PC-3 (cell line): ENCODE measurements at regions not wholly inside any gene's neighbourhood (a gene's known extent, or its start where the extent isn't known, plus 50 kb on each side); places are given as distances from the start of the nearest gene placed in this dataset.

Experiments
- ATAC-seq: fragments of 200-7000 bp; cut with Tn5 transposase; 2 replicates; pipeline ENCODE4 v1.9.1; 2020; ENCODE audit warnings: mild to moderate bottlenecking, moderate library complexity
- BruUV-seq: library from RNA; stranded (reverse); fragments of 400-500 nt; replicated peaks from 2 replicates; lab custom pipeline; 2021; lab: Mats Ljungman, UMichigan
- CTCF ChIA-PET: fragments of 300-600 bp; sonication (Branson Sonifier 250); formaldehyde crosslinking; loops from one replicate; lab custom pipeline; 2022; ENCODE audit warnings: antibody characterized with exemption; lab: Charles Lee
- POLR2A ChIA-PET: fragments of 300-600 bp; sonication (Branson Sonifier 250); formaldehyde crosslinking; loops from one replicate; lab custom pipeline; 2022; ENCODE audit warnings: antibody characterized with exemption; ENCODE audit not compliant: unreplicated experiment; lab: Charles Lee
- DNase-seq: peaks from one replicate; pipeline ENCODE4 v3.0.0-alpha.2; 2015
- H2AFZ ChIP-seq: fragments of 300-600 bp; sonication (generic); 2 replicates; pipeline ENCODE4 v1.6.0; 2016; ENCODE audit warnings: antibody characterized with exemption, low read length
- H3F3A ChIP-seq: fragments of 300-600 bp; sonication (generic); one replicate; pipeline ENCODE4 v1.6.0; 2017; ENCODE audit warnings: antibody characterized with exemption, low read length, control low read depth, mild to moderate bottlenecking; ENCODE audit not compliant: unreplicated experiment
- H3K27ac ChIP-seq: fragments of 300-600 bp; sonication (generic); 2 replicates; pipeline ENCODE4 v1.5.1; 2016; ENCODE audit warnings: mild to moderate bottlenecking, low read length
- H3K27me3 ChIP-seq: fragments of 300-600 bp; sonication (generic); 2 replicates; pipeline ENCODE4 v1.6.1; 2016; ENCODE audit warnings: low read length, mixed read lengths
- H3K36me3 ChIP-seq: fragments of 300-600 bp; sonication (generic); 2 replicates; pipeline ENCODE4 v1.6.1; 2016; ENCODE audit warnings: low read depth, mixed run types, low read length, mixed read lengths
- H3K4me1 ChIP-seq: fragments of 300-600 bp; sonication (generic); 2 replicates; pipeline ENCODE4 v1.5.1; 2016; ENCODE audit warnings: low read length; ENCODE audit not compliant: insufficient read depth
- H3K4me2 ChIP-seq: fragments of 300-600 bp; sonication (generic); 2 replicates; pipeline ENCODE4 v1.6.0; 2016; ENCODE audit warnings: low read length
- H3K4me3 ChIP-seq: fragments of 300-600 bp; sonication (generic); 2 replicates; pipeline ENCODE4 v1.5.1; 2016; ENCODE audit warnings: mild to moderate bottlenecking, low read length, mixed read lengths
- H3K79me2 ChIP-seq: fragments of 300-600 bp; sonication (generic); 2 replicates; pipeline ENCODE4 v1.6.1; 2017; ENCODE audit warnings: low read length, mixed read lengths
- H3K9ac ChIP-seq: fragments of 300-600 bp; sonication (generic); 2 replicates; pipeline ENCODE4 v1.6.0; 2016; ENCODE audit warnings: mild to moderate bottlenecking, low read length
- H3K9me2 ChIP-seq: fragments of 300-600 bp; sonication (generic); replicated peaks from 2 replicates; pipeline ENCODE4 v1.6.1; 2016; ENCODE audit warnings: mixed run types, low read length, mixed read lengths
- H3K9me3 ChIP-seq: fragments of 300-600 bp; sonication (generic); 2 replicates; pipeline ENCODE4 v1.6.1; 2016; ENCODE audit warnings: low read length, mixed read lengths
- H4K20me1 ChIP-seq: fragments of 300-600 bp; sonication (generic); 2 replicates; pipeline ENCODE4 v1.6.1; 2016; ENCODE audit warnings: low read length, mixed read lengths
- EZH2 ChIP-seq: fragments of 300-600 bp; sonication (generic); IDR thresholded peaks from one replicate; pipeline ENCODE4 v1.6.1; 2017; ENCODE audit warnings: antibody characterized with exemption, mild to moderate bottlenecking, low read length; ENCODE audit not compliant: unreplicated experiment
- EZH2phosphoT487 ChIP-seq: fragments of 300-600 bp; sonication (generic); IDR thresholded peaks from 2 replicates; pipeline ENCODE4 v1.6.1; 2018; ENCODE audit warnings: mild to moderate bottlenecking, antibody characterized with exemption, low read length, borderline replicate concordance
- intact Hi-C: fragments of 100-400 bp; cut with micrococcal nuclease; formaldehyde crosslinking; loops from 2 replicates; pipeline ENCODE4 v1.9.0; 2023
- TF ChIP-seq, protein P1 (sequence below): fragments of 300-600 bp; sonication (generic); conservative IDR thresholded peaks from 2 replicates; pipeline ENCODE4 v1.5.1; 2017; ENCODE audit warnings: antibody characterized with exemption, low read depth, mild to moderate bottlenecking, low read length

GRCh38 chr6:40727271-40727670, 140.1 kb upstream of the LRFN2 start:
- H3K4me3 ChIP-seq = no peak overlapping the region
- no peaks in the 10 kb centered on the region for H3K4me1 ChIP-seq
- H3K27ac ChIP-seq = no peak overlapping the region
- H3K9ac ChIP-seq = no peak overlapping the region
- H3K36me3 ChIP-seq = no peaks in the 10 kb centered on the region
- no peaks in the 10 kb centered on the region for H4K20me1 ChIP-seq
- TF ChIP-seq EZH2 = no peak
- no peak for TF ChIP-seq EZH2phosphoT487
- TF ChIP-seq, protein P1, sequence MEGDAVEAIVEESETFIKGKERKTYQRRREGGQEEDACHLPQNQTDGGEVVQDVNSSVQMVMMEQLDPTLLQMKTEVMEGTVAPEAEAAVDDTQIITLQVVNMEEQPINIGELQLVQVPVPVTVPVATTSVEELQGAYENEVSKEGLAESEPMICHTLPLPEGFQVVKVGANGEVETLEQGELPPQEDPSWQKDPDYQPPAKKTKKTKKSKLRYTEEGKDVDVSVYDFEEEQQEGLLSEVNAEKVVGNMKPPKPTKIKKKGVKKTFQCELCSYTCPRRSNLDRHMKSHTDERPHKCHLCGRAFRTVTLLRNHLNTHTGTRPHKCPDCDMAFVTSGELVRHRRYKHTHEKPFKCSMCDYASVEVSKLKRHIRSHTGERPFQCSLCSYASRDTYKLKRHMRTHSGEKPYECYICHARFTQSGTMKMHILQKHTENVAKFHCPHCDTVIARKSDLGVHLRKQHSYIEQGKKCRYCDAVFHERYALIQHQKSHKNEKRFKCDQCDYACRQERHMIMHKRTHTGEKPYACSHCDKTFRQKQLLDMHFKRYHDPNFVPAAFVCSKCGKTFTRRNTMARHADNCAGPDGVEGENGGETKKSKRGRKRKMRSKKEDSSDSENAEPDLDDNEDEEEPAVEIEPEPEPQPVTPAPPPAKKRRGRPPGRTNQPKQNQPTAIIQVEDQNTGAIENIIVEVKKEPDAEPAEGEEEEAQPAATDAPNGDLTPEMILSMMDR = no peak
- ChIA-PET POLR2A (no interaction called here), CTCF (no interaction called here)
- intact Hi-C loops = no loop called here
- no peaks in the 10 kb centered on the region for H3K9me3 ChIP-seq
- no peaks in the 10 kb centered on the region for H3K9me2 ChIP-seq
- no TSS peak for BruUV-seq
- H3K79me2 ChIP-seq = no peaks in the 10 kb centered on the region
- DNase-seq = no peak
- ATAC-seq = no peak
- no peaks in the 10 kb centered on the region for H3F3A ChIP-seq
- no peak overlapping the region for H3K4me2 ChIP-seq
- H3K27me3 ChIP-seq = peaks cover 19% of the 10 kb centered on the region
- no peak overlapping the region for H2AFZ ChIP-seq

GRCh38 chr6:40726853-40727252, 139.7 kb upstream of the LRFN2 start:
- intact Hi-C loops = no loop called here
- H4K20me1 ChIP-seq = no peaks in the 10 kb centered on the region
- ATAC-seq = no peak
- H3F3A ChIP-seq = no peaks in the 10 kb centered on the region
- H3K27me3 ChIP-seq = peaks cover 17% of the 10 kb centered on the region
- TF ChIP-seq EZH2phosphoT487 (no peak), EZH2 (no peak)
- TF ChIP-seq, protein P1 = no peak
- POLR2A ChIA-PET = no interaction called here
- no peaks in the 10 kb centered on the region for H3K9me3 ChIP-seq
- no peak overlapping the region for H3K27ac ChIP-seq
- H3K79me2 ChIP-seq = no peaks in the 10 kb centered on the region
- no peak overlapping the region for H3K4me2 ChIP-seq
- no peaks in the 10 kb centered on the region for H3K9me2 ChIP-seq
- H3K9ac ChIP-seq = no peak overlapping the region
- H3K4me1 ChIP-seq = no peaks in the 10 kb centered on the region
- DNase-seq = no peak
- no peak overlapping the region for H3K4me3 ChIP-seq
- no TSS peak for BruUV-seq
- no peaks in the 10 kb centered on the region for H3K36me3 ChIP-seq
- no peak overlapping the region for H2AFZ ChIP-seq
- CTCF ChIA-PET = no interaction called here

DNA sequence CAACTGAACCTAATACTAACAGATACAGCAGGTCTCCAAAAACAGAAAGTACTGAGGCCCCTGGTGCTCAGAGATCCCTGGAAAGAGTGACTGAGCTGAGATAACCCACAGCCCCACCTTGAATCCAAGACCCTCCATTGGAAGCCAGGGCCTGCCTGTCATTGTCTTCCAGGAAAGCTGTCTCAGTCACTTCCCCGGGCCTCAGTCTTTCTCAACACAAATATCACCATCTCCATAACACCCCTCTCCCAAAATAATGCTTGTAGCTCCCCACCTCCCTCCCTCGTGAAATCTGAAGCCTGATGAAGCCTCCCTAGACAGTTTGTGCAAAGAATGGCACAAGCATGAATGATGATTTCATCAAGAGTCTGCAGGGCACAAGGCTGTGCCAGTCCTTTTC, 138.2 kb upstream of the LRFN2 start:
- TF ChIP-seq EZH2 = no peak
- TF ChIP-seq EZH2phosphoT487 = no peak
- TF ChIP-seq, protein P1 = no peak
- Histone ChIP-seq H3K4me3 (no peak overlapping the region), H3K9me3 (no peaks in the 10 kb centered on the region), H3K27ac (no peak overlapping the region), H3K79me2 (no peaks in the 10 kb centered on the region), H4K20me1 (no peaks in the 10 kb centered on the region), H3K27me3 (peaks cover 10% of the 10 kb centered on the region; the same call in 1 of the 2 replicates), H3K9ac (no peak overlapping the region), H3K9me2 (no peaks in the 10 kb centered on the region), H3K4me1 (no peaks in the 10 kb centered on the region), H3K4me2 (no peak overlapping the region), H3K36me3 (no peaks in the 10 kb centered on the region), H3F3A (no peaks in the 10 kb centered on the region), H2AFZ (no peak overlapping the region)
- ATAC-seq (no peak), DNase-seq (no peak)
- POLR2A ChIA-PET = no interaction called here
- CTCF ChIA-PET = no interaction called here
- intact Hi-C loops = no loop called here
- BruUV-seq = no TSS peak
